GDM1 (cell line): ENCODE measurements at regions not wholly inside any gene's neighbourhood (a gene's known extent, or its start where the extent isn't known, plus 50 kb on each side); places are given as distances from the start of the nearest gene placed in this dataset.
"Not testable (repeated sequence)": the region's sequence is repeated elsewhere in the genome, so short reads cannot be mapped to it uniquely, and the experiment has no call there.

Experiments used
- DNase-seq: peaks from one replicate; lab custom pipeline; 2025; lab: John Stamatoyannopoulos, UW

- no peak for DNase-seq
Measured at GRCh38 chr7:81833401-81833800, 63.6 kb upstream of the HGF start.

GRCh38 chr7:81831883-81832282 lies 62.0 kb upstream of the HGF start:
- no peak for DNase-seq

GRCh38 chr7:81829511-81829910 lies 59.7 kb upstream of the HGF start:
- not testable (repeated sequence) for DNase-seq

- no peak for DNase-seq
Measured at GRCh38 chr7:81822811-81823210, 53.0 kb upstream of the HGF start.

GRCh38 chr7:81819861-81820260 lies 50.0 kb upstream of the HGF start:
- DNase-seq = no peak
